Vagina (tissue), 2 donors: ENCODE measurements at regions not wholly inside any gene's neighbourhood (a gene's known extent, or its start where the extent isn't known, plus 50 kb on each side); places are given as distances from the start of the nearest gene placed in this dataset.

Experiments
- DNase-seq, 2 donors: peaks; one replicate each; pipeline ENCODE4 v3.0.0-alpha.2; 2017; ENCODE audit errors: extremely low spot score in 2 of 2
- H3K27ac ChIP-seq: fragments of 200-600 bp; sonication (generic); one replicate; pipeline ENCODE4 v1.5.1; 2019
- H3K27me3 ChIP-seq: fragments of 200-600 bp; sonication (generic); one replicate; pipeline ENCODE4 v1.5.1; 2019
- H3K36me3 ChIP-seq, 2 donors: fragments of 200-600 bp; sonication (generic); one replicate each; pipeline ENCODE4 v1.5.1; 2017 to 2019
- H3K4me1 ChIP-seq: fragments of 200-600 bp; sonication (generic); one replicate; pipeline ENCODE4 v1.5.1; 2019
- H3K4me3 ChIP-seq, 2 donors: fragments of 200-600 bp; sonication (generic); 1 replicate in 1 of 2; 2 replicates in 1 of 2; pipeline ENCODE4 v1.5.1; 2016 to 2019
- H3K9me3 ChIP-seq: fragments of 200-600 bp; sonication (generic); one replicate; pipeline ENCODE4 v1.5.1; 2019
- POLR2A ChIP-seq, 2 donors: fragments of 450-650 bp; IDR thresholded peaks; one replicate each; pipeline ENCODE4 v1.6.1; 2017; ENCODE audit warnings: antibody characterized with exemption in 2 of 2, mild to moderate bottlenecking in 2 of 2, moderate library complexity in 2 of 2
- POLR2AphosphoS5 ChIP-seq, 2 donors: sonication (generic); formaldehyde crosslinking; IDR thresholded peaks; one replicate each; pipeline ENCODE4 v1.9.0; 2017; ENCODE audit warnings: antibody characterized with exemption in 2 of 2, mild to moderate bottlenecking in 2 of 2, low read depth in 1 of 2; ENCODE audit not compliant: insufficient read depth in 1 of 2
- intact Hi-C: fragments of 100-400 bp; cut with DNase I; formaldehyde crosslinking; loops from one replicate; pipeline ENCODE4 v1.15.1; 2023
- TF ChIP-seq, protein P1 (sequence below), 3 experiments: fragments of 450-650 bp in 2 of 3; fragments of 200-600 bp in 1 of 3; sonication (generic) in 1 of 3; IDR thresholded peaks; one replicate each; pipeline ENCODE4 v1.5.1; 2017 to 2019; ENCODE audit warnings: antibody characterized with exemption in 3 of 3, mild to moderate bottlenecking in 2 of 3, moderate library complexity in 2 of 3

DNA sequence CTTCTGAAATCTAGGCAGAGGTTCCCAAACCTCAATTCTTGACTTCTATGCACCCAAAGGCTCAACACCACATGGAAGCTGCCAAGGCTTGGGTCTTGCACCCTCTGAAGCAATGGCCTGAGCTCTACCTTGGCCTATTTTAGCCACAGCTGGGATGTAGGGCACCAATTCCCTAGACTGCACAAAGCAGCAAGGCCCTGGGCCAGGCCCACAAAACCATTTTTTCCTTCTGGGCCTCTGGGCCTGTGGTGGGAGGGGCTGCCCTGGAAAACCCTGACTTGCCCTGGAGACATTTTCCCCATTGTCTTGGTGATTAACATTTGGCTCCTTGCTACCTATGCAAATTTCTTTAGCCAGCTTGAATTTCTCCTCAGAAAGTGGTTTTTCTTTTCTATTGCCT is 315.2 kb downstream of the DCDC2C start:
- no peak overlapping the region for H3K4me3 ChIP-seq
- no peaks in the 10 kb centered on the region for H3K9me3 ChIP-seq
- intact Hi-C loops: no loop called here
- H3K36me3 ChIP-seq: no peaks in the 10 kb centered on the region
- H3K4me1 ChIP-seq: no peaks in the 10 kb centered on the region
- TF ChIP-seq POLR2AphosphoS5 (IDR thresholded peaks at IDR 0.05; ENCODE audit: insufficient read depth in 1 of 2, low read depth in 1 of 2): no peak
- TF ChIP-seq, protein P1, sequence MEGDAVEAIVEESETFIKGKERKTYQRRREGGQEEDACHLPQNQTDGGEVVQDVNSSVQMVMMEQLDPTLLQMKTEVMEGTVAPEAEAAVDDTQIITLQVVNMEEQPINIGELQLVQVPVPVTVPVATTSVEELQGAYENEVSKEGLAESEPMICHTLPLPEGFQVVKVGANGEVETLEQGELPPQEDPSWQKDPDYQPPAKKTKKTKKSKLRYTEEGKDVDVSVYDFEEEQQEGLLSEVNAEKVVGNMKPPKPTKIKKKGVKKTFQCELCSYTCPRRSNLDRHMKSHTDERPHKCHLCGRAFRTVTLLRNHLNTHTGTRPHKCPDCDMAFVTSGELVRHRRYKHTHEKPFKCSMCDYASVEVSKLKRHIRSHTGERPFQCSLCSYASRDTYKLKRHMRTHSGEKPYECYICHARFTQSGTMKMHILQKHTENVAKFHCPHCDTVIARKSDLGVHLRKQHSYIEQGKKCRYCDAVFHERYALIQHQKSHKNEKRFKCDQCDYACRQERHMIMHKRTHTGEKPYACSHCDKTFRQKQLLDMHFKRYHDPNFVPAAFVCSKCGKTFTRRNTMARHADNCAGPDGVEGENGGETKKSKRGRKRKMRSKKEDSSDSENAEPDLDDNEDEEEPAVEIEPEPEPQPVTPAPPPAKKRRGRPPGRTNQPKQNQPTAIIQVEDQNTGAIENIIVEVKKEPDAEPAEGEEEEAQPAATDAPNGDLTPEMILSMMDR (IDR thresholded peaks at IDR 0.05): no peak
- no peak for TF ChIP-seq POLR2A (IDR thresholded peaks at IDR 0.05)
- no peak for DNase-seq
- H3K27ac ChIP-seq: no peak overlapping the region
- no peaks in the 10 kb centered on the region for H3K27me3 ChIP-seq

DNA sequence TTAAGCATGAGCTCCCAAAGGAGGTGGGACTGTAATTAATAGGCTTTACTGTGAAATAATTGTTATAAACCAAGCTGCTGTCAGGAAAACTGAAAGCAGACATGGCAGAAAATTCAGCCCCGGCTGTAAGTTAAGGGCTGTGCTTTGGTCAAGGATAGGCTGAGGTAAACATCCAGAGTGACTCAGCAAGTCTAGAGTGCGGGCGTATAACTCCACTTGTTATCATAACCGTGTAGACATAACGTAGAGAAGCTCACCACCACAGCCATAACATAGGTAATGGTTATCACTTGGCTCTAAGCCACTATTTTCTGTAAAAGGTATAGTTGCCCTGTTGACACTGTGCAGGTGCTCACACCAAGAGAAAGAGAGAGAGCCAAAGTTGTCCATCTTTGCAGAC is 316.8 kb downstream of the DCDC2C start:
- TF ChIP-seq, protein P1 (IDR thresholded peaks at IDR 0.05): no peak
- TF ChIP-seq POLR2AphosphoS5 (IDR thresholded peaks at IDR 0.05; ENCODE audit: insufficient read depth in 1 of 2, low read depth in 1 of 2) (no peak), POLR2A (IDR thresholded peaks at IDR 0.05) (no peak)
- Histone ChIP-seq H3K27me3 (no peaks in the 10 kb centered on the region), H3K27ac (no peak overlapping the region), H3K4me3 (no peak overlapping the region), H3K4me1 (no peaks in the 10 kb centered on the region), H3K36me3 (no peaks in the 10 kb centered on the region), H3K9me3 (no peaks in the 10 kb centered on the region)
- no peak for DNase-seq
- intact Hi-C loops: no loop called here

DNA sequence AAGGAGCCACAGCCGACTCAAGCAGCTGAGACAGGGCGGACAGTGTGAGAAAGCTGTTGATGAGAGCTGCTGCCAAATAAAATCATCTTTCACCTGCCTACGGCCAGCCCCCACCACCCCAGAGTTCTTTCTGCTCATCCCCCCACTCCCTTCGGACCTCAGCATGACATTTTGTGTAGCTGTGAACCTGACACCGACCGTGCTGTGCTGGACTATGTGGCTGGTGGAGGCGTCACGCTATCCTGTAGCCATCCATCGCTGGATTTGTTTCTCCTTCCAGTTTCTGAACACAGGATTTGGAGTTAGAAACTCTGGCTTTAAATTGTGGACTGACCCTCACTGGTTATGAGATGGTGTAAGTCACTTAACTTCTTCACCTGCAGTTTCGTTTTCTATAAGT is 317.3 kb downstream of the DCDC2C start:
- Histone ChIP-seq H3K4me3 (no peak overlapping the region), H3K9me3 (no peaks in the 10 kb centered on the region), H3K27ac (no peak overlapping the region), H3K36me3 (no peaks in the 10 kb centered on the region), H3K27me3 (no peaks in the 10 kb centered on the region), H3K4me1 (no peaks in the 10 kb centered on the region)
- intact Hi-C loops: no loop called here
- TF ChIP-seq POLR2AphosphoS5 (IDR thresholded peaks at IDR 0.05; ENCODE audit: insufficient read depth in 1 of 2, low read depth in 1 of 2) (no peak), POLR2A (IDR thresholded peaks at IDR 0.05) (no peak)
- TF ChIP-seq, protein P1 (IDR thresholded peaks at IDR 0.05): no peak
- no peak for DNase-seq

DNA sequence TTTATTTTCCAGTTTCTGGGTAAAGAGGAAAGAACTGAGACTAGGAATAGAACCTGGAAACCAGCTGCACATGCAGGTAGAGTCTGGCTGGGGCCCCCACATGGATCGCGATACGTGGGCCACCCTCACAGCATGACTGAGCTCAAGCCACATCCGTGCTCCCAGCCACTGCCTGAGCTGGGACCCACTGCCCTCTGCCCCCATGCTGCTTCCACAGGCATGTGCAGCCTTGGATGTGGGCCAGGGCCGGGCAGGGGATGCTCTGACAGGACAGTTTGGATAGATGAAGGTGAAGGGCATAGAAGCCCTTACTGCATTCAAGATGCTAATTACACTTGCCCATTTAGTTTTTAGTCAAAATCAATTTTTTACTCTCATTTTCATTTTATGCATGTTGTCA is 321.2 kb downstream of the DCDC2C start:
- intact Hi-C loops: no loop called here
- H3K4me1 ChIP-seq: no peaks in the 10 kb centered on the region
- no peaks in the 10 kb centered on the region for H3K9me3 ChIP-seq
- H3K27ac ChIP-seq: no peak overlapping the region
- no peak overlapping the region for H3K4me3 ChIP-seq
- H3K36me3 ChIP-seq: no peaks in the 10 kb centered on the region
- no peak for DNase-seq
- no peak for TF ChIP-seq POLR2AphosphoS5 (IDR thresholded peaks at IDR 0.05; ENCODE audit: insufficient read depth in 1 of 2, low read depth in 1 of 2)
- no peaks in the 10 kb centered on the region for H3K27me3 ChIP-seq

DNA sequence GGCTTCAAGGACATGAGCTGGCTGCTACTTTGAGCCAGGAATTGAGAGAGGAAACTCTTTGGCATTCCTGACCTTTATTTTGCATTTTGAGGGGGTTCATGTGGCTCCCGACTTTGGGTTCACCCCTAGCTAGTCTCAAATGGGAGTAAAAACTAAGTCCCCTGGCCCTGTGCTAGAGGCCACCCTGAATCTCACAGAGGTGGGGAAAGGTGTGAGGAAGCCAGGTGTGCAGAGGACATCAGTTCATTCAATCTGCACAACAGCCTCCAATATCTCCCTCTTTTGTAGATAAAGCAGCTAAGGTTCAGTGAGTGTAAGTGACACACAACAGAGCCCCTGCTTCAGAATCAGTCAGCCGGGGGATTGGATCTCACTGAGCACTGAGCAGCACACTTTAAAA is 325.7 kb downstream of the DCDC2C start:
- Histone ChIP-seq H3K4me1 (no peaks in the 10 kb centered on the region), H3K9me3 (no peaks in the 10 kb centered on the region), H3K27me3 (no peaks in the 10 kb centered on the region), H3K27ac (no peak overlapping the region), H3K36me3 (no peaks in the 10 kb centered on the region), H3K4me3 (no peak overlapping the region)
- TF ChIP-seq POLR2AphosphoS5 (IDR thresholded peaks at IDR 0.05; ENCODE audit: insufficient read depth in 1 of 2, low read depth in 1 of 2): no peak
- TF ChIP-seq, protein P1 (IDR thresholded peaks at IDR 0.05): no peak
- no peak for TF ChIP-seq POLR2A (IDR thresholded peaks at IDR 0.05)
- intact Hi-C loops: no loop called here
- DNase-seq: no peak

DNA sequence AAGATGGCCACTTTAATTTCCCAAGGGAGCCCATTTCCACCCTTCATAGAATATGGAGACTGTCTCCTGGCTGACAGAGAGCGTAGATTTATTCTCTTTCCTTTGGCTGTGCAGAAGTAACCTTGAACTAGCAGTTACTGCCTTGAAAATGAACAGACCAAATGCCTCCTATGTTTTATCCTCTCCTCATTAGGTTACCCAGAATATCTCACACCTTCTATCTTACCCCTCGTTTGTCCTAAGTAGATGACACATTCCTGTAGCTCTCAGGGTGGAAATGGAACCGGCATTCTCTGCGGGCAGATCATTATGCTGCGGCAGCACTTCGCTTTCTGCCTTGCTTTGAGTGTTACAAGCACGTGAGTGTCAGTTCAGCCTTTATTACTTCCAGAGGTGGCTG is 336.5 kb downstream of the DCDC2C start:
- H3K9me3 ChIP-seq: no peaks in the 10 kb centered on the region
- H3K27ac ChIP-seq: no peak overlapping the region
- no peak overlapping the region for H3K4me3 ChIP-seq
- TF ChIP-seq POLR2A (IDR thresholded peaks at IDR 0.05): no peak
- no peak for TF ChIP-seq POLR2AphosphoS5 (IDR thresholded peaks at IDR 0.05; ENCODE audit: insufficient read depth in 1 of 2, low read depth in 1 of 2)
- TF ChIP-seq, protein P1 (IDR thresholded peaks at IDR 0.05): no peak
- no peaks in the 10 kb centered on the region for H3K4me1 ChIP-seq
- no peaks in the 10 kb centered on the region for H3K36me3 ChIP-seq
- intact Hi-C loops: no loop called here
- H3K27me3 ChIP-seq: no peaks in the 10 kb centered on the region
- DNase-seq: no peak
